ENCODE measurements at regions not wholly inside any gene's neighbourhood (a gene's known extent, or its start where the extent isn't known, plus 50 kb on each side); places are given as distances from the start of the nearest gene placed in this dataset.

DNA sequence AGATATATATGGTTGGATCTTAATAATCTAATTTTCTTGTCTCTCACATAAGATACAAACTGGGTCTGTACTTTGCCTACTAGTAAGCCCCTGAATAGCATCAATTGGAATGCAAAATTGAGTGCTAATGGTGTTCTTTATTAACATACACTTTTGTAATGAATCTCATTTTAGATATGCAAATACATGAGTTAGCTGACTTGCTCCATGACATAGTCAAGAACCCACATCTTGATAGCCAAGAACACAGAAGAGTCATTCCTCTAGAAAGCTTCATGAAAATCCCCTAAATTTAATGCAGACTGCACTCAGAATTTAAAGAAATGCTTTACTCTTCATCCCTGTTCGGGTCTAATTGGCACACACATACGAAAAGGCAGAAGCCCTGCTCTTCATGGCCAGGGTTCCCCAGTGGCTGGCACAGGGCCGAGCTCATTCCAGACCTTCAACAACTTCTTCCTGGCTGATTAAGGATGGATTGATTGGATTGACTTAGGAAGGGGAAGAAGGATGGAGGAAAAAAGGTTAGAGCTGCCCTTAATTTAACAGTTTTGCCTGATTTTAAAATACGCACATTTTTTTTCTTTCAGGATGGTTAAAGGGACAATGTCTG is 431.1 kb upstream of the KLF6 start:
- TF ChIP-seq, protein P1, sequence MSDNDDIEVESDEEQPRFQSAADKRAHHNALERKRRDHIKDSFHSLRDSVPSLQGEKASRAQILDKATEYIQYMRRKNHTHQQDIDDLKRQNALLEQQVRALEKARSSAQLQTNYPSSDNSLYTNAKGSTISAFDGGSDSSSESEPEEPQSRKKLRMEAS (IDR thresholded peaks at IDR 0.05; ENCODE audit: low read depth, low read length), result no peak
- TF ChIP-seq MYC (IDR thresholded peaks at IDR 0.05; ENCODE audit: low read depth, low read length) (no peak), CTCF (IDR thresholded peaks at IDR 0.05; ENCODE audit: low read depth, low read length) (no peak)

Measured in NB4 (cell line).